ENCODE measurements at regions not wholly inside any gene's neighbourhood (a gene's known extent, or its start where the extent isn't known, plus 50 kb on each side); places are given as distances from the start of the nearest gene placed in this dataset.

DNA sequence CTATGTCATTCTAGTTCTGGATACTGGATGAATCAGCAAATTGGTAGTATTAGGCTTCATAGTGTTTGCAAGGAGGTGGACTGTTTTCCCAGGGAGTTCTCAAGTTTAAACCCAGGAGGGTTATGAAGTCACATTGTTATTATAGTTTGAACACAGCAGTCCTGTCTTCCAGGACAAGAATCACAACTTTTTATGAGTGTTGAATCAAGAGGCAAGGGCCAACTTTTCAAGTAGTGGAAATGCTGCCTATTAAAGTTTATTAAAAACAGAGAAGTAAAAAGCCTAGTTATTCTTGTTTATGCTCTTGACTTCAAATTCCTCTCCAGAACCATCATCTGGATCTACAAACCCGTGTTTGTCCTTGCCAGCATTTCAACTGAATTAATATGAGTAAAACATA lies 86.3 kb upstream of the GOT2 start:
- TF ChIP-seq EZH2 (IDR thresholded peaks at IDR 0.05; ENCODE audit: borderline replicate concordance, insufficient read depth, low read length, poor library complexity, severe bottlenecking) (no peak), SMC3 (conservative IDR thresholded peaks at IDR 0.05; ENCODE audit: poor library complexity) (no peak)
- TF ChIP-seq, protein P1, sequence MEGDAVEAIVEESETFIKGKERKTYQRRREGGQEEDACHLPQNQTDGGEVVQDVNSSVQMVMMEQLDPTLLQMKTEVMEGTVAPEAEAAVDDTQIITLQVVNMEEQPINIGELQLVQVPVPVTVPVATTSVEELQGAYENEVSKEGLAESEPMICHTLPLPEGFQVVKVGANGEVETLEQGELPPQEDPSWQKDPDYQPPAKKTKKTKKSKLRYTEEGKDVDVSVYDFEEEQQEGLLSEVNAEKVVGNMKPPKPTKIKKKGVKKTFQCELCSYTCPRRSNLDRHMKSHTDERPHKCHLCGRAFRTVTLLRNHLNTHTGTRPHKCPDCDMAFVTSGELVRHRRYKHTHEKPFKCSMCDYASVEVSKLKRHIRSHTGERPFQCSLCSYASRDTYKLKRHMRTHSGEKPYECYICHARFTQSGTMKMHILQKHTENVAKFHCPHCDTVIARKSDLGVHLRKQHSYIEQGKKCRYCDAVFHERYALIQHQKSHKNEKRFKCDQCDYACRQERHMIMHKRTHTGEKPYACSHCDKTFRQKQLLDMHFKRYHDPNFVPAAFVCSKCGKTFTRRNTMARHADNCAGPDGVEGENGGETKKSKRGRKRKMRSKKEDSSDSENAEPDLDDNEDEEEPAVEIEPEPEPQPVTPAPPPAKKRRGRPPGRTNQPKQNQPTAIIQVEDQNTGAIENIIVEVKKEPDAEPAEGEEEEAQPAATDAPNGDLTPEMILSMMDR (IDR thresholded peaks at IDR 0.05; ENCODE audit: poor library complexity, severe bottlenecking) = no peak

Data from neural cell (in vitro differentiated cells).